HAP-1 (cell line): ENCODE measurements at regions not wholly inside any gene's neighbourhood (a gene's known extent, or its start where the extent isn't known, plus 50 kb on each side); places are given as distances from the start of the nearest gene placed in this dataset.
A peak's percentile ranks its signal among the peaks of the same experiment; 100 is the strongest.
"Not testable (repeated sequence)": the region's sequence is repeated elsewhere in the genome, so short reads cannot be mapped to it uniquely, and the experiment has no call there.

Experiments used
- DNase-seq, 2 experiments: peaks; one replicate each; pipeline ENCODE4 v3.0.0-alpha.2; 2016 to 2020; ENCODE audit warnings: low spot score in 2 of 2
- H3K27me3 ChIP-seq: fragments of 250-450 bp; sonication (Bioruptor Pico); 2 replicates; pipeline ENCODE4 v1.5.1; 2020; ENCODE audit warnings: low read depth, mild to moderate bottlenecking, moderate library complexity
- H3K36me3 ChIP-seq: fragments of 250-450 bp; sonication (Bioruptor Pico); replicated peaks from 2 replicates; pipeline ENCODE4 v1.5.1; 2020; ENCODE audit warnings: mild to moderate bottlenecking
- H3K4me1 ChIP-seq: fragments of 250-450 bp; sonication (Bioruptor Pico); 2 replicates; pipeline ENCODE4 v1.5.1; 2020; ENCODE audit warnings: mild to moderate bottlenecking
- H3K4me3 ChIP-seq: fragments of 250-450 bp; sonication (Bioruptor Pico); 2 replicates; pipeline ENCODE4 v1.5.1; 2020; ENCODE audit warnings: mild to moderate bottlenecking, moderate library complexity
- H3K9me3 ChIP-seq: fragments of 250-450 bp; sonication (Bioruptor Pico); 2 replicates; pipeline ENCODE4 v1.5.1; 2020; ENCODE audit warnings: mild to moderate bottlenecking, moderate library complexity
- in situ Hi-C: fragments of 300-500 bp; cut with MboI; formaldehyde crosslinking; loops from 3 replicates; pipeline ENCODE4 v1.14.3; 2020; ENCODE audit warnings: low sequenced_read_pairs, inconsistent platforms, mixed read lengths

DNA sequence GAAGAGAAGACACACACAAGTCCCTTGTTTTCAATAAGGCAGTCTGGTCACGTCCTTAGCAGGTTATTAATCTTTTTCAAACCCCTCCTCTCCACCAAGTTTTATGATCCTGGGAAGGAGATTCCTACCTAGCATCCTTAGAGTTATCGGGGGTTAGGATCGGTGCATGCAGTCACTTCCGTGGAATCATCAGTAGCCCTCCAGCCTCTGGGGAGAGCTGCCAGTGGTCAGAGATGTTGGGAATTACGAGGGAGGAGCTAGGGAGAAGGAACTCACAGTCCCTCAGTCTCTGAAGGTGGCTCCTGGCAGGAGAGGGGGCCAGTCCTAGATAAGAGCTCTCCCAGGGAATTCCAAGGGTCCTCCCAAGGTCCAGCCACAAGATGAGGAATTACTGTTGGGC lies 57.7 kb upstream of the ATP5PO start:
- no peak for DNase-seq
- peaks cover 17% of the 10 kb centered on the region for H3K4me1 ChIP-seq
- H3K27me3 ChIP-seq, result no peaks in the 10 kb centered on the region
- in situ Hi-C loops, result no loop called here
- H3K9me3 ChIP-seq, result no peaks in the 10 kb centered on the region
- H3K36me3 ChIP-seq, result no peaks in the 10 kb centered on the region
- H3K4me3 ChIP-seq, result no peak overlapping the region

DNA sequence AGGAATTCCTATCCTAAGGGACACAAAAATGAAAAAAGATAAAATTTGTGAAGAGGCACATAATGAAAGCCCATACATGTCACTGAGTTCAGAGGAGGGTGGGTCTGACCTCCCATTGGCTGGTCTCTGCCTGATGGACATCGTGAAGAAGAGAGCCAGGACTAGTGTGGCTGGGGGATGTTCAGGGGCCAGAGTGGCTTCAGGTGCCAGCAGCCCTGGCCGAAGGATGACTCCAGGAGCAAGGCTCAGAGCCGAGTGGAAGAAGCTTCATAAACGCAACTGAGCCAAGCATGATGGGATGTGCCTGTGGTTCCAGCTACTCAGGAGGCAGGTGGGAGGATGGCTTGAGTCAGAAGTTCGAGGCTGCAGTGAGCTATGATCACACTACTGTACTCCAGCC lies 56.9 kb upstream of the ATP5PO start:
- in situ Hi-C loops, result no loop called here

DNA sequence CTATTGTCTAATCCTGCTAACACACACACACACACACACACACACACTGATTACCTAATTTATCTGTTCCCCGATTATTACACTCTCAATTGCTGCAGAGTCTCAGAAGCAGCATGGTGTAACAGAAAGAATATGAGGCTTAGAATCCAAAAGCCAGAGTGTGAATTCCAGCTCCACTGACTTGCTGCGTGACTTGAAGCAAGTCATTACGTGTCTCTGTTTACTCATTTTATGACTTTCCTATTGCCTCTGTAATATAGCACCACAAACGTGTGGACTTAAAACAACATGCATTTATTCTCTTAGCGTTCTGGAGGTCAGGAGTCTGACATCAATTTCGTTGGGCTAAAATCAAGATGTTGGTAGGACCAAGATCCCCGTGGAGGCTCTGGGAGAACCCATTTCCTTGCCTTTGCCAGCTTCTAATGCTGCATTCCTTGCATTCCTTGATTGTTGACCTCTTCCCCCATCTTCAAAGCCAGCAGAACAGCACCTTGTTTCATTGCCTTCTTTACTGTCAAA lies 55.9 kb upstream of the ATP5PO start:
- peak in 1 of 2 experiments; percentile 17 for DNase-seq
- peaks cover 10% of the 10 kb centered on the region for H3K4me1 ChIP-seq
- in situ Hi-C loops, result no loop called here
- no peak overlapping the region for H3K4me3 ChIP-seq
- H3K27me3 ChIP-seq, result no peaks in the 10 kb centered on the region
- no peaks in the 10 kb centered on the region for H3K9me3 ChIP-seq
- H3K36me3 ChIP-seq, result no peaks in the 10 kb centered on the region

More for the DNA sequence above, 56.9 kb upstream of the ATP5PO start:
- no peak for DNase-seq
- Histone ChIP-seq H3K4me1 (peaks cover 17% of the 10 kb centered on the region), H3K27me3 (no peaks in the 10 kb centered on the region), H3K9me3 (no peaks in the 10 kb centered on the region), H3K36me3 (no peaks in the 10 kb centered on the region), H3K4me3 (no peak overlapping the region)

DNA sequence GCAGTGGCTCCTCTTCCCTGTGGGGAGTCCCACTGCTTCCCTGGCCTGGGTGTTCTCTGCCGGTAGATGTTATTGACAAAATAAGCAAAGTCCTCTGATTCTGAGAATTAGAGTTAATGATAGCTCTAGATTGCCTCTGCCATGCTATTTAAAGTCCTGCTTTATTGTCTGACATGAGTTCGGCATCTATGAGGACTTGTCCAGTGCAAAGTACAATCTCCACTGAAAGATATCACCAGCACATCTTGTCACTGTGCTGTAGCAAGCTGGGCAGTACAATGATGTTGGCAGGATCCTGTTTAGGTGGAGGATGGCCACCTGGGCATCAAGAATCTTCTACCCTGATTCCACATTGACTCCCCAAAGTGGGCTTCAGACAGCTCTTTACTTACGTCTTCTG lies 54.0 kb upstream of the ATP5PO start:
- Histone ChIP-seq H3K27me3 (no peaks in the 10 kb centered on the region), H3K4me1 (no peaks in the 10 kb centered on the region), H3K4me3 (no peak overlapping the region), H3K9me3 (no peaks in the 10 kb centered on the region), H3K36me3 (no peaks in the 10 kb centered on the region)
- in situ Hi-C loops, result no loop called here
- DNase-seq, result no peak

DNA sequence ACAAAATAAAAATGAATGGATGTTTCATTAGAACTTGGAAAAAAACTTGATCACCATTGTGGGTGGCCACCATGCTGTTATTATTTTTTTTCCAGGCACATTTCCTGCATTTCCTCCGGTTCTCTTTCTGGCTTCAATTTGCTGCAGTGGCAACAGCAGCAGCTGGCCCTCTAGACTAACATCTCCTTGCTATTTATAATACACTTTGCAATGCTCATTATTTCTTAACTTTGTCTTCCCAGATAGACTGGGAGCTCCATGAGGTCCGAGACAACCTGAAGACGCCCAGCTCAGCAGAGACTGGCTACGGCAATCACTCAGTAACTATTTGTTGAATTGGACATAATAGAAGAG lies 53.4 kb upstream of the ATP5PO start:
- in situ Hi-C loops, result no loop called here
- H3K4me1 ChIP-seq, result no peaks in the 10 kb centered on the region
- H3K36me3 ChIP-seq, result no peaks in the 10 kb centered on the region
- H3K9me3 ChIP-seq, result no peaks in the 10 kb centered on the region
- no peaks in the 10 kb centered on the region for H3K27me3 ChIP-seq
- no peak for DNase-seq
- H3K4me3 ChIP-seq, result no peak overlapping the region

DNA sequence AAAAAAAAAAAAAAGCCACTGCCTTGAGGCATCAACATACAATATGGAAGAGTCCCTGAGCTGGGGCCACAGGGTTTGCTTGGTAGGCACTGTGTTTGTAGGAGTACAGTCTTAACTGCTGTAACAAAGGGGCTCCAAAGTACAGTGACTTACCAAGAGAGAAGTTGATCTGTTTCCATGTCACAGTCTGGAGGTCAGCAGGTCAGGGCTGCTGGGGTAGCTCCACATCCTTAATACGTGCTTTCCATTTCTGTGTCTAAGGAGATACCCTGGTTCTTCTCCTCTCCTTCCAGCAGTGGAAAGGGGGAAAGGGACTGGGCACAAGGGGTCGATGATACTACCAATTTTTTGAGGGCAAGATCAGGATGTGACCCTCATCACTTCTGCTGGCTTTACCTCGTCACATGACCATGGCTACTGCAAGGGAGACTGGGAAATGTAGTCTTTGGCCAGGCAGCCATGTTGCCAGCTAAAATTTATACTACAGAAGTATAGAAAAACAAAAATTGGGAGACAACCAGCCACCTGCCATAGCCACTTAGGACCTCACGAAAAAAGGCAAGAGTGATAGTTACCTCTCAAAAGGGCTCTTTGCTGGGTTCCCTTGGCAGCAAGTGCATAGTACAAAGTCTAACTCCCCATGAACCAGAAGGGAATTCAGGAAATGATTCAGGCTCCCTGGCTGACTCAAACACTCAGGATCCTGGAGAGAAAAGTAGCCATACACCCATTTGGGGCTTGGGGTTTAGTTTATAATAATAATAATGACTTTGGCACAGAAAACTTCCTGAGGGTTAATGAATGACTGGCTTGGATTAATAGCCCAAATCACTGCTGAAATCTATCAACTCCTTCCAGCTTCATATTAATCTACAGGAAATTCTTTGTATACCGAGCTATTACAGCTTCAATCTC lies 52.7 kb upstream of the ATP5PO start:
- Histone ChIP-seq H3K36me3 (no peaks in the 10 kb centered on the region), H3K27me3 (no peaks in the 10 kb centered on the region), H3K4me3 (no peak overlapping the region), H3K9me3 (no peaks in the 10 kb centered on the region), H3K4me1 (no peaks in the 10 kb centered on the region)
- in situ Hi-C loops, result no loop called here
- DNase-seq, result peak in 1 of 2 experiments; percentile 27

DNA sequence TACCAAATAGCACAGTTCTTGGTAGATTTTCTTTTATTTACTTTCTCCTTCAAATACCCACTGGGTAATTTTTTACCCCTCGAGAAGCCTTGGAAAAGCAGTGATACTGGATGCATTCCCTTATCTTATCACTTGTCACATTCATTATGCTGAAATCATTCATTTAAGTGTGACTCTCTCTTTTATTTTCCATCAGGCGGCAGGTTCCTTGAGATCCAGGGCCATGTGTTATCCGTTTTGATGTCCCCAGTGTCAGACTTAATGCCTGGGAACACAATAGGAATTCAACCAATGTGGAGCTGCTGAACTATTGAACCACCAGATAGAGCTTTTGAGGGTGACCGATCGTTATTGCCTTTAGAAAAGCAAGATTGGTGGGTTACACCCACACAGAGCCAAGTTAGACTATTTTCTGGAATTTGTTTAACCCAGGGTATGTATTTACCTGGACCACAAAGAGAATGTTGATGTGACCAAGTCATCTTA lies 51.5 kb upstream of the ATP5PO start:
- H3K4me3 ChIP-seq, result no peak overlapping the region
- H3K9me3 ChIP-seq, result no peaks in the 10 kb centered on the region
- H3K36me3 ChIP-seq, result no peaks in the 10 kb centered on the region
- DNase-seq, result no peak
- in situ Hi-C loops, result no loop called here
- no peaks in the 10 kb centered on the region for H3K4me1 ChIP-seq
- no peaks in the 10 kb centered on the region for H3K27me3 ChIP-seq

DNA sequence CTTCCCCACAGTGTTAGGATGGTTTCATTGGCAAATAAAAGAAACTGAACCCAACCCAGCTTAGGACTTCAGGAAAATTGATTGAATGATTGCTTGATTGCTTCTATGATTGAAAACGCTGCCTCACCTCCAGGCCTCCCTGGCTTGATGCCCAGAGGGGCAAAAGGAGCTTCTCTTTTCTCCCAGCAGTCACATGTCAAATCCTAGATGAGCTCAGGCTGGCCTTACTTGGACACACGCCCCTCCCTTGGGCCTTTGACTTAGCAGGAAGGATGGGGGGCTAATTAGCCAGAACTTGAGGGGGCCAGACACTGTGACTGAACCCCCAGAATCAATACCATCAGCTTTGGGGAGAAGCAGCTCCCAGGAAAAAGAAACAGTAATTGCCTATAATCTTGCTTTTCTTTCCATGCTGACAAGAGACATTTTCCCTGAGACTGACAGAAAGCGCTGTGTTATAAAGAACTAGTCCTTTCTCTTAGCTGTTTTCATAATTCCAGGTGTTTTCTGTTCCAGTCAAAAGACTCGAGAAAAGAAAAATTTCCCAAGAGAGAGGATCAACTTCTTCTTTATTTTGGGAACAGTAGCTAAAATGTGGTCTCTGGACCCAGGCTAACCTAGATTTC lies 50.8 kb upstream of the ATP5PO start:
- in situ Hi-C loops, result no loop called here
- no peaks in the 10 kb centered on the region for H3K4me1 ChIP-seq
- H3K27me3 ChIP-seq, result no peaks in the 10 kb centered on the region
- DNase-seq, result no peak
- no peak overlapping the region for H3K4me3 ChIP-seq
- no peaks in the 10 kb centered on the region for H3K36me3 ChIP-seq
- H3K9me3 ChIP-seq, result no peaks in the 10 kb centered on the region

DNA sequence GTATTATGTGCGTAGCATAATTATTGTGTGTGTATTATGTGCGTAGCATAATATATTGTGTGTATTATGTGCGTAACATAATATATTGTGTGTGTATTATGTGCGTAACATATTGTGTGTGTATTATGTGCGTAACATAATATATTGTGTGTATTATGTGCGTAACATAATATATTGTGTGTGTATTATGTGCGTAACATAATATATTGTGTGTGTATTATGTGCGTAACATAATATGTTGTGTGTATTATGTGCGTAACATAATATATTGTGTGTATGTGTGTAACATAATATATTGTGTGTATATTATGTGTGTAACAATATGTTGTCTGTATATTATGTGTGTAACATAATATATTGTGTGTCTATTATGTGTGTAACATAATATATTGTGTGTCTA lies 50.1 kb upstream of the ATP5PO start:
- in situ Hi-C loops, H3K9me3 ChIP-seq, H3K36me3 ChIP-seq, H3K27me3 ChIP-seq, H3K4me1 ChIP-seq, DNase-seq, H3K4me3 ChIP-seq: not testable (repeated sequence)
